SU-DHL-6 (cell line): ENCODE measurements at regions not wholly inside any gene's neighbourhood (a gene's known extent, or its start where the extent isn't known, plus 50 kb on each side); places are given as distances from the start of the nearest gene placed in this dataset.
"Not testable (repeated sequence)": the region's sequence is repeated elsewhere in the genome, so short reads cannot be mapped to it uniquely, and the experiment has no call there.

ENCODE experiments used
- H2AFZ ChIP-seq: fragments of 200-600 bp; sonication (generic); 2 replicates; pipeline ENCODE4 v1.6.1; 2014; ENCODE audit warnings: low read depth, mild to moderate bottlenecking, moderate library complexity, mixed read lengths, antibody characterized with exemption, low read length; ENCODE audit not compliant: severe bottlenecking
- H3F3A ChIP-seq: fragments of 200-600 bp; shearing (Covaris generic); 2 replicates; pipeline ENCODE4 v1.6.0; 2016; ENCODE audit warnings: antibody characterized with exemption, mild to moderate bottlenecking; ENCODE audit not compliant: insufficient read depth
- H3K27ac ChIP-seq: fragments of 200-600 bp; sonication (generic); 2 replicates; pipeline ENCODE4 v1.5.1; 2016; ENCODE audit warnings: low read depth, mild to moderate bottlenecking, low read length, moderate library complexity, mixed read lengths
- H3K27me3 ChIP-seq: fragments of 200-600 bp; sonication (generic), shearing (Covaris generic); 2 replicates; pipeline ENCODE4 v1.6.0; 2014; ENCODE audit warnings: mild to moderate bottlenecking, low read length
- H3K36me3 ChIP-seq: fragments of 200-600 bp; sonication (generic); 2 replicates; pipeline ENCODE4 v1.6.1; 2014; ENCODE audit warnings: mild to moderate bottlenecking, low read length, mixed read lengths
- H3K4me2 ChIP-seq: fragments of 300-600, 200-600 bp; shearing (Covaris generic), sonication (generic); 2 replicates; pipeline ENCODE4 v1.6.0; 2014; ENCODE audit warnings: low read length, low read depth, mild to moderate bottlenecking; ENCODE audit not compliant: poor library complexity, severe bottlenecking
- H3K4me3 ChIP-seq: fragments of 200-600 bp; sonication (generic); 2 replicates; pipeline ENCODE4 v1.5.1; 2014; ENCODE audit warnings: antibody characterized with exemption, low read length, mild to moderate bottlenecking, mixed read lengths; ENCODE audit not compliant: insufficient read depth, poor library complexity, severe bottlenecking
- H3K79me2 ChIP-seq: fragments of 200-600 bp; sonication (generic); 2 replicates; pipeline ENCODE4 v1.6.1; 2014; ENCODE audit warnings: mild to moderate bottlenecking, low read length, moderate library complexity; ENCODE audit not compliant: insufficient read depth
- H3K9ac ChIP-seq: fragments of 200-600 bp; sonication (generic); 2 replicates; pipeline ENCODE4 v1.7.0; 2014; ENCODE audit warnings: mild to moderate bottlenecking, low read length
- H3K9me2 ChIP-seq: fragments of 200-600 bp; sonication (generic); replicated peaks from 2 replicates; pipeline ENCODE4 v1.6.1; 2014; ENCODE audit warnings: low read length; ENCODE audit not compliant: insufficient read depth
- H3K9me3 ChIP-seq: fragments of 200-600 bp; sonication (generic); 2 replicates; pipeline ENCODE4 v1.6.1; 2014; ENCODE audit warnings: low read length, mixed read lengths; ENCODE audit not compliant: insufficient read depth
- H4K20me1 ChIP-seq: fragments of 200-600 bp; sonication (generic); 2 replicates; pipeline ENCODE4 v1.6.1; 2014; ENCODE audit warnings: low read depth, mild to moderate bottlenecking, antibody characterized with exemption, low read length, moderate library complexity, mixed read lengths
- EZH2phosphoT487 ChIP-seq: fragments of 200-600 bp; sonication (generic), shearing (Covaris generic); conservative IDR thresholded peaks from 2 replicates; pipeline ENCODE4 v1.6.1; 2018; ENCODE audit warnings: mild to moderate bottlenecking, antibody characterized with exemption, low read length, moderate library complexity, mixed read lengths
- TF ChIP-seq, protein P1 (sequence below): fragments of 200-600 bp; sonication (generic); IDR thresholded peaks from one replicate; pipeline ENCODE4 v1.5.1; 2017; ENCODE audit warnings: antibody characterized with exemption, mild to moderate bottlenecking, low read length, moderate library complexity; ENCODE audit not compliant: insufficient read depth, poor library complexity, severe bottlenecking

DNA sequence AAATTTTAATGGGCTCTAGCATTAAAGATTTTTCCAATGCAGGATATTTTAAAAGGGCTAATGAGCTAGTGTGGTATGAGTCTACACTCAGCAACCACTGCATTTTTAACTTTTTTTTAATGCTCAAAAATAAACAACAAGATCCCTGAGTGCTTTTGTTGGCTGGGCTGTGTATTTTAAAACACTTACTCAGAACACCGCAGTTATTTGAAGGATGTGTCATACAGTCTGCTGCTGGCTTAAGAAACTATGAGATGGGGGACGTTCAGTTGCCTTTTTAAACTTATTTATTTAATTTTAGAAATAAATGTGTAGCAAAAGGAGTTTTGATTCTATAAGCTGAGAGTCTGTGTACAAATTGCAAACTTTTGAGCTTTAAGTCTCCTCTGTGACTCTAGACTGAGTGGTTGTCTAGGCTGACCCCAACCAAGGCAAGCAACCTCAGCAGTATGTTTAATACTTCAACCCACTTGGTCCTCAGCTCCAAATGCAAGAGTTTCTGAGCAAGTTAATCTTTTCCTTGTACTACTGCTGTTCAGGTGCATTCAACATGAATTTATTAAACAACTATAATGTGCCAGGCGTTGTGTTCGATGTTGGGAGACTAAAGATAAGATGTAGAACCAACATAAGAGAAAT is 278.6 kb upstream of the DIPK2B start:
- no peaks in the 10 kb centered on the region for H3K36me3 ChIP-seq
- H3K4me3 ChIP-seq = no peak overlapping the region
- H3K9me3 ChIP-seq = no peaks in the 10 kb centered on the region
- no peak overlapping the region for H3K4me2 ChIP-seq
- H3K9me2 ChIP-seq = no peaks in the 10 kb centered on the region
- H3K27me3 ChIP-seq = no peaks in the 10 kb centered on the region
- no peak overlapping the region for H3K27ac ChIP-seq
- H3K79me2 ChIP-seq = no peaks in the 10 kb centered on the region
- no peaks in the 10 kb centered on the region for H3F3A ChIP-seq
- no peaks in the 10 kb centered on the region for H4K20me1 ChIP-seq
- no peak for TF ChIP-seq EZH2phosphoT487
- TF ChIP-seq, protein P1, sequence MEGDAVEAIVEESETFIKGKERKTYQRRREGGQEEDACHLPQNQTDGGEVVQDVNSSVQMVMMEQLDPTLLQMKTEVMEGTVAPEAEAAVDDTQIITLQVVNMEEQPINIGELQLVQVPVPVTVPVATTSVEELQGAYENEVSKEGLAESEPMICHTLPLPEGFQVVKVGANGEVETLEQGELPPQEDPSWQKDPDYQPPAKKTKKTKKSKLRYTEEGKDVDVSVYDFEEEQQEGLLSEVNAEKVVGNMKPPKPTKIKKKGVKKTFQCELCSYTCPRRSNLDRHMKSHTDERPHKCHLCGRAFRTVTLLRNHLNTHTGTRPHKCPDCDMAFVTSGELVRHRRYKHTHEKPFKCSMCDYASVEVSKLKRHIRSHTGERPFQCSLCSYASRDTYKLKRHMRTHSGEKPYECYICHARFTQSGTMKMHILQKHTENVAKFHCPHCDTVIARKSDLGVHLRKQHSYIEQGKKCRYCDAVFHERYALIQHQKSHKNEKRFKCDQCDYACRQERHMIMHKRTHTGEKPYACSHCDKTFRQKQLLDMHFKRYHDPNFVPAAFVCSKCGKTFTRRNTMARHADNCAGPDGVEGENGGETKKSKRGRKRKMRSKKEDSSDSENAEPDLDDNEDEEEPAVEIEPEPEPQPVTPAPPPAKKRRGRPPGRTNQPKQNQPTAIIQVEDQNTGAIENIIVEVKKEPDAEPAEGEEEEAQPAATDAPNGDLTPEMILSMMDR = no peak
- H3K9ac ChIP-seq = no peak overlapping the region
- no peak overlapping the region for H2AFZ ChIP-seq

DNA sequence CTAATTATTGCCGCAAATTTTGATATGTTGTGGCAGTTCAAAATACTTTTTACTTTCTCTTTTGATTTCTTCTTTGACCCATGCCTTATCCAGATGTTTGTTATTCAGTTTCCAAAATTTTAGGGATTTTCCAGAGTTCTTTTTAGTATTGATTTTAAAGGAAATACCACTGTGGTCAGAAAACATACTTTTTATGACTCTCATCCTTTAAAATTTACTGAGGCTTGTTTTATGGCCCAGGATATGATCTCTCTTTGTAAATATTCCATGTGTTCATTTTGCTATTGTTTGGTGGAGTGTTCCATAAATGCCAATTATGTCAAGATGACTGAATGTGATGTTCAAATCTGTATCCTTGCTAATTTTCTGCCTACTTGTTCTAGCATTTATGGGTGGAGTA is 272.3 kb upstream of the DIPK2B start:
- Histone ChIP-seq H3K4me3 (no peak overlapping the region), H3F3A (no peaks in the 10 kb centered on the region), H3K9ac (no peak overlapping the region), H3K36me3 (no peaks in the 10 kb centered on the region), H3K4me2 (no peak overlapping the region), H3K79me2 (no peaks in the 10 kb centered on the region), H2AFZ (no peak overlapping the region), H4K20me1 (no peaks in the 10 kb centered on the region), H3K27ac (no peak overlapping the region), H3K9me2 (no peaks in the 10 kb centered on the region), H3K9me3 (no peaks in the 10 kb centered on the region), H3K27me3 (no peaks in the 10 kb centered on the region)
- TF ChIP-seq, protein P1 = no peak

DNA sequence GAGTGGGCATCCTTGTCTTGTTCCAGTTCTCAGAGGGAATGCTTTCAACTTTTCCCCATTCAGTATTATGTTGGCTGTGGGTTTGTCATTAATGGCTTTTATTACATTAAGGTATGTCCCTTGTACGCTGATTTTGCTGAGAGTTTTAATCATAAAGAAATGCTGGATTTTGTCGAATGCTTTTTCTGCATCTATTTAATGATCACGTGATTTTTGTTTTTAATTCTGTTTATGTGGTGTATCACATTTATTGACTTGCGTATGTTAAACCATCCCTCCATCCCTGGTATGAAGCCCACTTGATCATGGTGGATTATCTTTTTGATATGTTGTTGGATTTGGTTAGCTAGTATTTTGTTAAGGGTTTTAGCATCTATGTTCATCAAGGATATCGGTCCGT is 266.9 kb upstream of the DIPK2B start:
- H3K9ac ChIP-seq, H3K4me3 ChIP-seq, H4K20me1 ChIP-seq, H3K27me3 ChIP-seq, H3F3A ChIP-seq, H2AFZ ChIP-seq, H3K9me2 ChIP-seq, H3K79me2 ChIP-seq, H3K27ac ChIP-seq, H3K36me3 ChIP-seq, H3K9me3 ChIP-seq, H3K4me2 ChIP-seq: not testable (repeated sequence)

DNA sequence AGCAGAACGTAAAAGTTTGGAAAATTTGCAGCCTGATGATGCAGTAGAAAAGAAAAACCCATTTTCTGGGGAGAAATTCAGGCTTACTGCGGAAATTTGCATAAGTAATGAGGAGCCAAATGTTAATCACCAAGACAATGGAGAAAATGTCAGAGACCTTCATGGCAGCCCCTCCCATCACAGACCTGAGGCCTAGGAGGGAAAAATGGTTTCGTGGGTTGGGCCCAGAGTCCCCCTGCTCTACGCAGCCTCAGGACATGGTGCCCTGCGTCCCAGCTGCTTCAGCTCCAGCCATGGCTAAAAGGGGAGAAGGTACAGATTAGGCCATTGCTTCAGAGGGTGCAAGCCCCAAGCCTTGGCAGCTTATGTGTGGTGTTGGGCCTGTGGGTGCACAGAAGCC is 255.1 kb upstream of the DIPK2B start:
- not testable (repeated sequence) for H3F3A ChIP-seq, H3K27me3 ChIP-seq, H3K9me2 ChIP-seq, H3K9ac ChIP-seq, H4K20me1 ChIP-seq, H3K36me3 ChIP-seq, H3K79me2 ChIP-seq, H2AFZ ChIP-seq, H3K4me2 ChIP-seq, H3K27ac ChIP-seq, H3K4me3 ChIP-seq, H3K9me3 ChIP-seq
